SK-N-SH treated with all-trans-retinoic acid at 6 μM for 48 hours (cell line): ENCODE measurements at regions not wholly inside any gene's neighbourhood (a gene's known extent, or its start where the extent isn't known, plus 50 kb on each side); places are given as distances from the start of the nearest gene placed in this dataset.

ENCODE experiments used
- ATAC-seq: fragments of 200-7000 bp; cut with Tn5 transposase; 3 replicates; pipeline ENCODE4 v1.9.1; 2020; ENCODE audit warnings: mild to moderate bottlenecking, moderate library complexity
- ARNTL ChIP-seq: fragments of 450-650 bp; formaldehyde crosslinking; IDR thresholded peaks from 2 replicates; pipeline ENCODE4 v1.5.0; 2020; ENCODE audit warnings: low read depth, mild to moderate bottlenecking, moderate library complexity, borderline replicate concordance
- BACH2 ChIP-seq: fragments of 250-450 bp; sonication (Bioruptor Pico); IDR thresholded peaks from 2 replicates; pipeline ENCODE4 v1.9.0; 2021; ENCODE audit warnings: mild to moderate bottlenecking, borderline replicate concordance
- CSDC2 ChIP-seq: fragments of 250-450 bp; sonication (Bioruptor Pico); IDR thresholded peaks from 2 replicates; pipeline ENCODE4 v1.5.0; 2020; ENCODE audit warnings: mild to moderate bottlenecking, moderate library complexity
- GLIS3 ChIP-seq: fragments of 250-450 bp; sonication (Bioruptor Pico); IDR thresholded peaks from 2 replicates; pipeline ENCODE4 v1.5.0; 2020; ENCODE audit warnings: mild to moderate bottlenecking, moderate library complexity
- OSR1 ChIP-seq: fragments of 250-450 bp; sonication (Bioruptor Pico); IDR thresholded peaks from 2 replicates; pipeline ENCODE4 v1.8.0; 2022; ENCODE audit warnings: moderate library complexity, mild to moderate bottlenecking, inconsistent platforms
- RARB ChIP-seq: fragments of 250-450 bp; sonication (Bioruptor Pico); IDR thresholded peaks from 2 replicates; pipeline ENCODE4 v1.8.0; 2021; ENCODE audit warnings: mild to moderate bottlenecking, moderate library complexity
- SNAI2 ChIP-seq: fragments of 250-450 bp; sonication (Bioruptor Pico); IDR thresholded peaks from 2 replicates; pipeline ENCODE4 v1.5.0; 2020; ENCODE audit warnings: mild to moderate bottlenecking, moderate library complexity
- TOX ChIP-seq: fragments of 250-450 bp; sonication (Bioruptor Pico); IDR thresholded peaks from 2 replicates; pipeline ENCODE4 v1.8.0; 2021; ENCODE audit warnings: mild to moderate bottlenecking, moderate library complexity, borderline replicate concordance
- ZC3H10 ChIP-seq: fragments of 250-450 bp; sonication (Bioruptor Pico); IDR thresholded peaks from 2 replicates; pipeline ENCODE4 v1.5.1; 2021; ENCODE audit warnings: mild to moderate bottlenecking, moderate library complexity
- ZFP3 ChIP-seq: fragments of 250-450 bp; sonication (Bioruptor Pico); IDR thresholded peaks from 2 replicates; pipeline ENCODE4 v1.5.0; 2020; ENCODE audit warnings: mild to moderate bottlenecking, moderate library complexity
- ZFP30 ChIP-seq: fragments of 450-650 bp; formaldehyde crosslinking; IDR thresholded peaks from 2 replicates; pipeline ENCODE4 v1.5.0; 2022; ENCODE audit warnings: mild to moderate bottlenecking, moderate library complexity
- ZNF565 ChIP-seq: fragments of 450-650 bp; formaldehyde crosslinking; conservative IDR thresholded peaks from 2 replicates; pipeline ENCODE4 v1.5.0; 2020; ENCODE audit warnings: low read depth, mild to moderate bottlenecking, moderate library complexity
- ZNF70 ChIP-seq: fragments of 450-650 bp; formaldehyde crosslinking; IDR thresholded peaks from 2 replicates; pipeline ENCODE4 v1.5.0; 2020; ENCODE audit warnings: mild to moderate bottlenecking, moderate library complexity
- ZNF8 ChIP-seq: fragments of 450-650 bp; formaldehyde crosslinking; IDR thresholded peaks from 2 replicates; pipeline ENCODE4 v1.5.0; 2020; ENCODE audit warnings: mild to moderate bottlenecking, moderate library complexity
- TF ChIP-seq, protein P1 (sequence below): fragments of 250-450 bp; sonication (Bioruptor Pico); IDR thresholded peaks from 2 replicates; pipeline ENCODE4 v1.5.0; 2020; ENCODE audit warnings: mild to moderate bottlenecking, moderate library complexity
- TF ChIP-seq, protein P2 (sequence below): fragments of 250-450 bp; sonication (Bioruptor Pico); IDR thresholded peaks from 2 replicates; pipeline ENCODE4 v1.8.0; 2021; ENCODE audit warnings: low read depth, mild to moderate bottlenecking, moderate library complexity, borderline replicate concordance
- TF ChIP-seq, protein P3 (sequence below): fragments of 250-450 bp; sonication (Bioruptor Pico); IDR thresholded peaks from 2 replicates; pipeline ENCODE4 v1.5.1; 2021; ENCODE audit warnings: mild to moderate bottlenecking, moderate library complexity
- TF ChIP-seq, protein P4 (sequence below): fragments of 250-450 bp; sonication (Bioruptor Pico); IDR thresholded peaks from 2 replicates; pipeline ENCODE4 v1.5.1; 2020; ENCODE audit warnings: low read depth, mild to moderate bottlenecking, moderate library complexity
- TF ChIP-seq, protein P5 (sequence below): fragments of 250-450 bp; sonication (Bioruptor Pico); IDR thresholded peaks from 2 replicates; pipeline ENCODE4 v1.8.0; 2020; ENCODE audit warnings: mild to moderate bottlenecking, moderate library complexity, borderline replicate concordance

DNA sequence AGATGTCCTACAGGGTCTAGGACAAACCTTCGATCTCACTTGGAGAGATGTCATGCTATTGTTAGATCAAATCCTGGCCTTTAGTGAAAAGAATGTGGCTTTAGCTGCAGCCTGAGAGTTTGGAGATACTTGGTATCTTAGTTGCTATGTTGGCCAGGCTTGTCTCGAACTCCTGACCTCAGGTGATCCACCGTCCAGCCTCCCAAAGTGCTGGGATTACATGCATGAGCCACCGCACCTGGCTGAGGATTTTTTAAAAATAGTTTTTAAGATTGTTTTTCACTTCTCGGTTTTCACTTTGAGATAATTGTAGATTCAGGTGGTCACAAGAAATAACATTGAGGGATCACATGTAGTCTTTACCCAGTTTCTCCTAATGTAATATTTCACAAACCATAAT lies 738.3 kb upstream of the POM121L12 start:
- TF ChIP-seq, protein P1, sequence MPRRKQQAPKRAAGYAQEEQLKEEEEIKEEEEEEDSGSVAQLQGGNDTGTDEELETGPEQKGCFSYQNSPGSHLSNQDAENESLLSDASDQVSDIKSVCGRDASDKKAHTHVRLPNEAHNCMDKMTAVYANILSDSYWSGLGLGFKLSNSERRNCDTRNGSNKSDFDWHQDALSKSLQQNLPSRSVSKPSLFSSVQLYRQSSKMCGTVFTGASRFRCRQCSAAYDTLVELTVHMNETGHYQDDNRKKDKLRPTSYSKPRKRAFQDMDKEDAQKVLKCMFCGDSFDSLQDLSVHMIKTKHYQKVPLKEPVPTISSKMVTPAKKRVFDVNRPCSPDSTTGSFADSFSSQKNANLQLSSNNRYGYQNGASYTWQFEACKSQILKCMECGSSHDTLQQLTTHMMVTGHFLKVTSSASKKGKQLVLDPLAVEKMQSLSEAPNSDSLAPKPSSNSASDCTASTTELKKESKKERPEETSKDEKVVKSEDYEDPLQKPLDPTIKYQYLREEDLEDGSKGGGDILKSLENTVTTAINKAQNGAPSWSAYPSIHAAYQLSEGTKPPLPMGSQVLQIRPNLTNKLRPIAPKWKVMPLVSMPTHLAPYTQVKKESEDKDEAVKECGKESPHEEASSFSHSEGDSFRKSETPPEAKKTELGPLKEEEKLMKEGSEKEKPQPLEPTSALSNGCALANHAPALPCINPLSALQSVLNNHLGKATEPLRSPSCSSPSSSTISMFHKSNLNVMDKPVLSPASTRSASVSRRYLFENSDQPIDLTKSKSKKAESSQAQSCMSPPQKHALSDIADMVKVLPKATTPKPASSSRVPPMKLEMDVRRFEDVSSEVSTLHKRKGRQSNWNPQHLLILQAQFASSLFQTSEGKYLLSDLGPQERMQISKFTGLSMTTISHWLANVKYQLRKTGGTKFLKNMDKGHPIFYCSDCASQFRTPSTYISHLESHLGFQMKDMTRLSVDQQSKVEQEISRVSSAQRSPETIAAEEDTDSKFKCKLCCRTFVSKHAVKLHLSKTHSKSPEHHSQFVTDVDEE (CRISPR knock-in tag) = no peak
- no peak for TF ChIP-seq BACH2 (CRISPR knock-in tag)
- TF ChIP-seq ARNTL (CRISPR knock-in tag) = no peak
- TF ChIP-seq, protein P2, sequence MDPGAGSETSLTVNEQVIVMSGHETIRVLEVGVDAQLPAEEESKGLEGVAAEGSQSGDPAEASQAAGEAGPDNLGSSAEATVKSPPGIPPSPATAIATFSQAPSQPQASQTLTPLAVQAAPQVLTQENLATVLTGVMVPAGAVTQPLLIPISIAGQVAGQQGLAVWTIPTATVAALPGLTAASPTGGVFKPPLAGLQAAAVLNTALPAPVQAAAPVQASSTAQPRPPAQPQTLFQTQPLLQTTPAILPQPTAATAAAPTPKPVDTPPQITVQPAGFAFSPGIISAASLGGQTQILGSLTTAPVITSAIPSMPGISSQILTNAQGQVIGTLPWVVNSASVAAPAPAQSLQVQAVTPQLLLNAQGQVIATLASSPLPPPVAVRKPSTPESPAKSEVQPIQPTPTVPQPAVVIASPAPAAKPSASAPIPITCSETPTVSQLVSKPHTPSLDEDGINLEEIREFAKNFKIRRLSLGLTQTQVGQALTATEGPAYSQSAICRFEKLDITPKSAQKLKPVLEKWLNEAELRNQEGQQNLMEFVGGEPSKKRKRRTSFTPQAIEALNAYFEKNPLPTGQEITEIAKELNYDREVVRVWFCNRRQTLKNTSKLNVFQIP = no peak
- TF ChIP-seq, protein P3, sequence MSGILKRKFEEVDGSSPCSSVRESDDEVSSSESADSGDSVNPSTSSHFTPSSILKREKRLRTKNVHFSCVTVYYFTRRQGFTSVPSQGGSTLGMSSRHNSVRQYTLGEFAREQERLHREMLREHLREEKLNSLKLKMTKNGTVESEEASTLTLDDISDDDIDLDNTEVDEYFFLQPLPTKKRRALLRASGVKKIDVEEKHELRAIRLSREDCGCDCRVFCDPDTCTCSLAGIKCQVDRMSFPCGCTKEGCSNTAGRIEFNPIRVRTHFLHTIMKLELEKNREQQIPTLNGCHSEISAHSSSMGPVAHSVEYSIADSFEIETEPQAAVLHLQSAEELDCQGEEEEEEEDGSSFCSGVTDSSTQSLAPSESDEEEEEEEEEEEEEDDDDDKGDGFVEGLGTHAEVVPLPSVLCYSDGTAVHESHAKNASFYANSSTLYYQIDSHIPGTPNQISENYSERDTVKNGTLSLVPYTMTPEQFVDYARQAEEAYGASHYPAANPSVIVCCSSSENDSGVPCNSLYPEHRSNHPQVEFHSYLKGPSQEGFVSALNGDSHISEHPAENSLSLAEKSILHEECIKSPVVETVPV (CRISPR knock-in tag) = no peak
- TF ChIP-seq ZNF70 = no peak
- TF ChIP-seq CSDC2 (CRISPR knock-in tag) = no peak
- TF ChIP-seq, protein P4, sequence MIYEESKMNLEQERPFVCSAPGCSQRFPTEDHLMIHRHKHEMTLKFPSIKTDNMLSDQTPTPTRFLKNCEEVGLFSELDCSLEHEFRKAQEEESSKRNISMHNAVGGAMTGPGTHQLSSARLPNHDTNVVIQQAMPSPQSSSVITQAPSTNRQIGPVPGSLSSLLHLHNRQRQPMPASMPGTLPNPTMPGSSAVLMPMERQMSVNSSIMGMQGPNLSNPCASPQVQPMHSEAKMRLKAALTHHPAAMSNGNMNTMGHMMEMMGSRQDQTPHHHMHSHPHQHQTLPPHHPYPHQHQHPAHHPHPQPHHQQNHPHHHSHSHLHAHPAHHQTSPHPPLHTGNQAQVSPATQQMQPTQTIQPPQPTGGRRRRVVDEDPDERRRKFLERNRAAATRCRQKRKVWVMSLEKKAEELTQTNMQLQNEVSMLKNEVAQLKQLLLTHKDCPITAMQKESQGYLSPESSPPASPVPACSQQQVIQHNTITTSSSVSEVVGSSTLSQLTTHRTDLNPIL (CRISPR knock-in tag) = no peak
- TF ChIP-seq, protein P5, sequence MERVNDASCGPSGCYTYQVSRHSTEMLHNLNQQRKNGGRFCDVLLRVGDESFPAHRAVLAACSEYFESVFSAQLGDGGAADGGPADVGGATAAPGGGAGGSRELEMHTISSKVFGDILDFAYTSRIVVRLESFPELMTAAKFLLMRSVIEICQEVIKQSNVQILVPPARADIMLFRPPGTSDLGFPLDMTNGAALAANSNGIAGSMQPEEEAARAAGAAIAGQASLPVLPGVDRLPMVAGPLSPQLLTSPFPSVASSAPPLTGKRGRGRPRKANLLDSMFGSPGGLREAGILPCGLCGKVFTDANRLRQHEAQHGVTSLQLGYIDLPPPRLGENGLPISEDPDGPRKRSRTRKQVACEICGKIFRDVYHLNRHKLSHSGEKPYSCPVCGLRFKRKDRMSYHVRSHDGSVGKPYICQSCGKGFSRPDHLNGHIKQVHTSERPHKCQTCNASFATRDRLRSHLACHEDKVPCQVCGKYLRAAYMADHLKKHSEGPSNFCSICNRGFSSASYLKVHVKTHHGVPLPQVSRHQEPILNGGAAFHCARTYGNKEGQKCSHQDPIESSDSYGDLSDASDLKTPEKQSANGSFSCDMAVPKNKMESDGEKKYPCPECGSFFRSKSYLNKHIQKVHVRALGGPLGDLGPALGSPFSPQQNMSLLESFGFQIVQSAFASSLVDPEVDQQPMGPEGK (CRISPR knock-in tag) = no peak
- no peak for TF ChIP-seq ZFP3 (CRISPR knock-in tag)
- no peak for TF ChIP-seq ZC3H10 (CRISPR knock-in tag)
- TF ChIP-seq ZFP30 (CRISPR knock-in tag) = no peak
- ATAC-seq = no peak

DNA sequence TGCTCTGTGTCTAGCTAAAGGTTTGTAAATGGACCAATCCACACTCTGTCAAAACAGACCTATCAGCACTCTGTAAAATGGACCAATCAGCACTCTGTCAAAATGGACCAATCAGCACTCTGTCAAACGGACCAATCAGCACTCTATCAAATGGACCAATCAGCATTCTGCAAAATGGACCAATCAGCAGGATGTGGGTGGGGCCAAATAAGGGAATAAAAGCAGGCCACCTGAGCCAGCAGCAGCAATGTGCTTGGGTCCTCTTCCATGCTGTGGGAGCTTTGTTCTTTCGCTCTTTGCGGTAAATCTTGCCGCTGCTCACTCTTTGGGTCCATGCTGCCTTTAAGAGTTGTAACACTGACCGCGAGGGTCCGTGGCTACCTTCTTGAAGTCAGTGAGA lies 740.5 kb upstream of the POM121L12 start:
- TF ChIP-seq, protein P3 (CRISPR knock-in tag) = no peak
- TF ChIP-seq TOX (CRISPR knock-in tag) (no peak), ZNF8 (CRISPR knock-in tag) (no peak), ZC3H10 (CRISPR knock-in tag) (no peak), CSDC2 (CRISPR knock-in tag) (no peak), ZNF70 (no peak), OSR1 (CRISPR knock-in tag) (no peak), SNAI2 (CRISPR knock-in tag) (no peak), RARB (CRISPR knock-in tag) (no peak), ZNF565 (no peak), BACH2 (CRISPR knock-in tag) (no peak), GLIS3 (no peak), ZFP30 (CRISPR knock-in tag) (no peak)
- TF ChIP-seq, protein P1 (CRISPR knock-in tag) = no peak
- TF ChIP-seq, protein P2 = no peak
- no peak for ATAC-seq
